ENCODE measurements at regions not wholly inside any gene's neighbourhood (a gene's known extent, or its start where the extent isn't known, plus 50 kb on each side); places are given as distances from the start of the nearest gene placed in this dataset.

GRCh38 chr15:69555080-69555479, 102.5 kb downstream of the RPLP1 start:
- TF ChIP-seq REST (IDR thresholded peaks at IDR 0.05; ENCODE audit: low read depth, low read length) (no peak), POLR2AphosphoS5 (IDR thresholded peaks at IDR 0.05; ENCODE audit: low read depth, low read length) (no peak), EP300 (IDR thresholded peaks at IDR 0.05; ENCODE audit: borderline replicate concordance in 1 of 2, low read depth in 1 of 2, low read length in 1 of 2) (no peak)

Data from SK-N-SH (cell line).